ENCODE measurements at regions not wholly inside any gene's neighbourhood (a gene's known extent, or its start where the extent isn't known, plus 50 kb on each side); places are given as distances from the start of the nearest gene placed in this dataset.

DNA sequence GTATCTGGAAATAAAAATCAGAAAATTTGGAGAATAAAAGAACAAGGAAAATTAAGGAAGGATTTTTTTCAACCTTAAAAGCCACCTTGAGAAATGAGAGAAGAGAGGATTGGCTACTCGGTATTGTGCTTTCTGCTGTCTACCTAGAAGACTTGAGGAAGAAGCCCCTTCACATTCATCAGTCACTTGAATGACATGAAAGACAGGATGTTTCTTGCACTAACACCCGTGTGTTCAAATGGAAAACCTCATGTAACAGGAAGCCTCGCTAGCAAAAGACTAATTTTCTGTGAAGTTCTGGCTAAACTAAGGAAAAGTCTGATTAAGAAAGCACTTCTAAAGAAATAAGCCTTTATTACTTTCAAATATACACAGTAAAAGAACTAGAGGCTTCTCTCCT lies 69.9 kb downstream of the OLIG3 start:
- Histone ChIP-seq H3K4me3 (no peak overlapping the region), H3K27me3 (no peaks in the 10 kb centered on the region), H3K4me1 (no peaks in the 10 kb centered on the region), H3K36me3 (replicated peaks in 1 of 2; ENCODE audit: insufficient read depth in 1 of 2, low read depth in 2 of 2) (no peaks in the 10 kb centered on the region), H3K9me3 (no peaks in the 10 kb centered on the region), H3K27ac (no peak overlapping the region)
- 57 to 66% methylated on average over 3 of the region's 3 CpGs for WGBS, 2 donors
- ATAC-seq (no peak), DNase-seq (no peak)
- TF ChIP-seq POLR2A (IDR thresholded peaks at IDR 0.05): no peak
- TF ChIP-seq, protein P1, sequence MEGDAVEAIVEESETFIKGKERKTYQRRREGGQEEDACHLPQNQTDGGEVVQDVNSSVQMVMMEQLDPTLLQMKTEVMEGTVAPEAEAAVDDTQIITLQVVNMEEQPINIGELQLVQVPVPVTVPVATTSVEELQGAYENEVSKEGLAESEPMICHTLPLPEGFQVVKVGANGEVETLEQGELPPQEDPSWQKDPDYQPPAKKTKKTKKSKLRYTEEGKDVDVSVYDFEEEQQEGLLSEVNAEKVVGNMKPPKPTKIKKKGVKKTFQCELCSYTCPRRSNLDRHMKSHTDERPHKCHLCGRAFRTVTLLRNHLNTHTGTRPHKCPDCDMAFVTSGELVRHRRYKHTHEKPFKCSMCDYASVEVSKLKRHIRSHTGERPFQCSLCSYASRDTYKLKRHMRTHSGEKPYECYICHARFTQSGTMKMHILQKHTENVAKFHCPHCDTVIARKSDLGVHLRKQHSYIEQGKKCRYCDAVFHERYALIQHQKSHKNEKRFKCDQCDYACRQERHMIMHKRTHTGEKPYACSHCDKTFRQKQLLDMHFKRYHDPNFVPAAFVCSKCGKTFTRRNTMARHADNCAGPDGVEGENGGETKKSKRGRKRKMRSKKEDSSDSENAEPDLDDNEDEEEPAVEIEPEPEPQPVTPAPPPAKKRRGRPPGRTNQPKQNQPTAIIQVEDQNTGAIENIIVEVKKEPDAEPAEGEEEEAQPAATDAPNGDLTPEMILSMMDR (IDR thresholded peaks at IDR 0.05): no peak
- intact Hi-C loops (cut with DNase I): no loop called here

DNA sequence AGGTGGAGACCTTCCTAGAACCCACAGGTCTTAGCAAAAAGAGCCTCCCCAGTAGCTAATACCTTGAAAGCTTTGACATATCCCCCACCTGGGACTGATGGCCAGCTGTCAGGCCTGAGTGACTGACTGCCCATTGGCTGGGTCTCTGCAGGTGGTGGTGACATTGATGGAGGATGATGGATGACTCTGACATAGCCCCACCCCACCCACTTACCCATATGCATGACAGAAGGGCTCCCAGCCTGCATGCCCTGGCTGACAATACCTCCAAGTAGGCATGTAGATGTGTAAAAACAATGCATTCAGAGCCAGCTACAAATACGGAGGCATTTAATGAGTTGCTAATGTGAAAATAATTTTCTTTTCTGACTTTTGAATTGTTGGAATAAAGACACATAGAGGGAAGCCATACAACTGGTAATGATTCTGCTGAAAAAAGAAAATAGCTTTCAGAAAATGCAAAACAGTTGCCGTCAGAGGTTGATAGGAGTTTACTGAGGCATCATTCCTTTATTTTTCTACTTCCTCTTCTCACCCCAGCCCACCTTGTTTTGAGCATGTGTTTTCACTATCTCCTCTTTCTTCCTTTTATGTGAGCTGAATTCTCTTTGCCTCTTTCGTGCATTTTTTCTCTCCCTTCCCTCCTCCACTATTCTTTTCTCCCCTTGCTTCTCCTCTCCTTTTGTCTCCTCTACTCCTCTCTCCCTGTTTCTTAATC lies 70.6 kb downstream of the OLIG3 start:
- H3K4me1 ChIP-seq: no peaks in the 10 kb centered on the region
- no peaks in the 10 kb centered on the region for H3K27me3 ChIP-seq
- H3K27ac ChIP-seq: no peak overlapping the region
- H3K4me3 ChIP-seq: no peak overlapping the region
- DNase-seq (no peak), ATAC-seq (no peak)
- 69 to 75% methylated on average over 3 of the region's 3 CpGs for WGBS, 2 donors
- TF ChIP-seq POLR2A (IDR thresholded peaks at IDR 0.05): no peak
- TF ChIP-seq, protein P1 (IDR thresholded peaks at IDR 0.05): no peak
- H3K36me3 ChIP-seq (replicated peaks in 1 of 2; ENCODE audit: insufficient read depth in 1 of 2, low read depth in 2 of 2): no peaks in the 10 kb centered on the region
- intact Hi-C loops (cut with DNase I): no loop called here
- H3K9me3 ChIP-seq: no peaks in the 10 kb centered on the region

DNA sequence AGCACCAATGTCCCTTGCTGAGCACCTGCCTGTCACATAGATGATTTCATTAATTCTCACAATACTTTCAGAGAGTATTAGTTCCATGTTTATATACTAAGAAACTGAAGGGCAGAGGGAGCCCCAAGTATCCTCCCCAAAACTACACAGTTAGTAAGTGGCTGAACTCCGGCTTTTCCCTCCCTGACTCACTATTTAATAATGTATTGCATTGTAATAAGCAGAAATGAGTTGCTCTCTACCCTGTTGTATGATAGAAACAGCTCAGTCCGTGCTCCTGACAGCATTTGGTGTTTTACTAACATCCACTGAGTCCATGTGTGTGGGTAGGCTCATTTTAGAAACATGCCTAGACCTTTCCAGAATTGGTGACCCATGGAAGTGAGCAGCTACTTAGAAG lies 76.8 kb downstream of the OLIG3 start:
- Histone ChIP-seq H3K9me3 (no peaks in the 10 kb centered on the region), H3K4me3 (no peak overlapping the region), H3K36me3 (replicated peaks in 1 of 2; ENCODE audit: insufficient read depth in 1 of 2, low read depth in 2 of 2) (no peaks in the 10 kb centered on the region), H3K4me1 (peaks cover 5% of the 10 kb centered on the region), H3K27me3 (no peaks in the 10 kb centered on the region), H3K27ac (no peak overlapping the region)
- DNase-seq (no peak), ATAC-seq (no peak)
- no peak for TF ChIP-seq POLR2A (IDR thresholded peaks at IDR 0.05)
- TF ChIP-seq, protein P1 (IDR thresholded peaks at IDR 0.05): no peak
- WGBS, 2 donors: 71 to 82% methylated on average over 2 of the region's 2 CpGs
- intact Hi-C loops (cut with DNase I): no loop called here

DNA sequence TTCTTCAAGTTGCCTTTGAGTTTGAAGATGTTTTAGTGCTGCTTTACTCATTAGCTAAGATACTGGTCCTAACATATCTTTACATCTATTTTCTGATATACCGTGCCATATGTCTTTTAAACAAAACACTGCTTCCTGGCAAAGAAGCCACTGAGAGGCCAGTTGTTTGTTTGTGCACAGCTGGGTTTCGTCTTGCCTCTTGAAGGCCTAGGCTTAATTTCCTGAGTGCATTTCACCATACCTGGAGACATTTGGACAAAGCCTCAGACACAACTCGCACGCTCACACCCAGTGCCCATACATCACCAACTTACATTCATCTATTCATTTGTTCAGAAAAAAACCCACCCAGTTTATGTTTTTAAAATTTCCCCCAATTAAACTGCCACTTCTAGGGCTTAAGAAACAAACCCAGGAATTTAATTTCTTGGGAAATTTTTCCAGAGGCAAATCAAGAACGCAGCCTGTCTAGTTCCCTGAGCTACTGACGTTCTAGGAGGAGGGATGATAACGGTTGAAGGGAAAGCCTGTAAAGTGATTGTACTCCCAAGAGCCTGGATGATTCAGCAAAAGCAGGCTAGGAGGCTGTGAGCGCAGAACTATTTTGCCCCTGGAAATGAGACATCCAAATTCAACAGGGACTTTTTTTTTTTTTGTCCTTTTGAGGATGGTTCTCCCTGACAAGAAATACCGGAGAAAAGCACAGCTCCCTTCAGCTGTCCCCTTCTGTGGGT lies 77.7 kb downstream of the OLIG3 start:
- Histone ChIP-seq H3K4me3 (no peak overlapping the region), H3K27ac (no peak overlapping the region), H3K9me3 (no peaks in the 10 kb centered on the region), H3K36me3 (replicated peaks in 1 of 2; ENCODE audit: insufficient read depth in 1 of 2, low read depth in 2 of 2) (no peaks in the 10 kb centered on the region), H3K4me1 (peaks cover 5% of the 10 kb centered on the region), H3K27me3 (no peaks in the 10 kb centered on the region)
- no peak for DNase-seq
- 74 to 80% methylated on average over 9 of the region's 9 CpGs for WGBS, 2 donors
- ATAC-seq: no peak
- intact Hi-C loops (cut with DNase I): no loop called here
- no peak for TF ChIP-seq POLR2A (IDR thresholded peaks at IDR 0.05)
- TF ChIP-seq, protein P1 (IDR thresholded peaks at IDR 0.05): no peak

Data from body of pancreas (tissue), 4 donors.